ENCODE measurements at regions not wholly inside any gene's neighbourhood (a gene's known extent, or its start where the extent isn't known, plus 50 kb on each side); places are given as distances from the start of the nearest gene placed in this dataset.

- TF ChIP-seq CTCF (IDR thresholded peaks at IDR 0.05) (no peak), NR3C1 (CRISPR knock-in tag; conservative IDR thresholded peaks at IDR 0.05; ENCODE audit: low read depth) (no peak), ARID4B (CRISPR knock-in tag; IDR thresholded peaks at IDR 0.05; ENCODE audit: borderline replicate concordance) (no peak), ATF3 (CRISPR knock-in tag; conservative IDR thresholded peaks at IDR 0.05) (no peak), CBFB (CRISPR knock-in tag; IDR thresholded peaks at IDR 0.05; ENCODE audit: low read depth) (no peak), FOXK1 (CRISPR knock-in tag; IDR thresholded peaks at IDR 0.05) (no peak), TEAD4 (CRISPR knock-in tag; IDR thresholded peaks at IDR 0.05) (no peak), ZBTB21 (CRISPR knock-in tag; IDR thresholded peaks at IDR 0.05; ENCODE audit: borderline replicate concordance) (no peak), MAX (CRISPR knock-in tag; IDR thresholded peaks at IDR 0.05) (no peak), USF2 (CRISPR knock-in tag; IDR thresholded peaks at IDR 0.05) (no peak), NR2C2 (CRISPR knock-in tag; IDR thresholded peaks at IDR 0.05) (no peak)
These were observed 230.2 kb downstream of the BCL11B start for GRCh38 chr14:99041820-99042174.

All from WTC11 (cell line).